CD4-positive, CD25-positive, alpha-beta regulatory T cell (primary cell): ENCODE measurements at regions not wholly inside any gene's neighbourhood (a gene's known extent, or its start where the extent isn't known, plus 50 kb on each side); places are given as distances from the start of the nearest gene placed in this dataset.

Experiments used
- ATAC-seq, 2 donors: fragments of 150-1000 bp; cut with Tn5 transposase; one replicate each; pipeline ENCODE4 v1.10.0; 2021; ENCODE audit warnings: low read depth in 2 of 2, moderate number of reproducible peaks in 2 of 2, moderate library complexity in 1 of 2
- DNase-seq, 3 donors: peaks; one replicate each; pipeline versions ENCODE4 v3.0.0 to v3.0.0-alpha.2; 2012 to 2022; ENCODE audit warnings: mixed read lengths in 1 of 3
- H3K27ac ChIP-seq: one replicate; pipeline ENCODE4 v1.7.0; 2013; ENCODE audit warnings: mild to moderate bottlenecking, low read length; ENCODE audit not compliant: insufficient read depth, poor library complexity, severe bottlenecking
- H3K27me3 ChIP-seq: one replicate; pipeline ENCODE4 v1.7.0; 2013; ENCODE audit warnings: low read length; ENCODE audit not compliant: control insufficient read depth, insufficient read depth
- H3K36me3 ChIP-seq: one replicate; pipeline ENCODE4 v1.7.0; 2013; ENCODE audit warnings: mild to moderate bottlenecking, low read length, moderate library complexity; ENCODE audit not compliant: control insufficient read depth, insufficient read depth
- H3K4me1 ChIP-seq: 2 replicates; pipeline ENCODE4 v1.7.0; 2013; ENCODE audit warnings: mild to moderate bottlenecking, low read length; ENCODE audit not compliant: insufficient read depth, control insufficient read depth, poor library complexity, severe bottlenecking
- H3K4me3 ChIP-seq: one replicate; pipeline ENCODE4 v1.7.0; 2013; ENCODE audit warnings: low read depth, mild to moderate bottlenecking, low read length, moderate library complexity
- H3K9me3 ChIP-seq, 2 experiments: 1 replicate in 1 of 2; 2 replicates in 1 of 2; pipeline ENCODE4 v1.7.0; 2013; ENCODE audit warnings: low read length in 2 of 2, mild to moderate bottlenecking in 1 of 2, moderate library complexity in 1 of 2; ENCODE audit not compliant: control insufficient read depth in 2 of 2
- H3K27ac Mint-ChIP-seq, 3 donors: one replicate each; pipeline ENCODE4 v1.8.0; 2020 to 2022; ENCODE audit warnings: mild to moderate bottlenecking in 3 of 3, mixed read lengths in 3 of 3, moderate library complexity in 2 of 3
- H3K27me3 Mint-ChIP-seq: one replicate; pipeline ENCODE4 v1.8.0; 2022; ENCODE audit warnings: mild to moderate bottlenecking, mixed read lengths
- H3K36me3 Mint-ChIP-seq: one replicate; pipeline ENCODE4 v1.8.0; 2020; ENCODE audit warnings: mixed read lengths
- H3K4me1 Mint-ChIP-seq, 4 donors: one replicate each; pipeline ENCODE4 v1.8.0; 2020 to 2022; ENCODE audit warnings: mixed read lengths in 4 of 4, mild to moderate bottlenecking in 1 of 4
- H3K4me3 Mint-ChIP-seq, 4 donors: one replicate each; pipeline ENCODE4 v1.8.0; 2020 to 2022; ENCODE audit warnings: mild to moderate bottlenecking in 4 of 4, mixed read lengths in 4 of 4, moderate library complexity in 3 of 4
- H3K9me3 Mint-ChIP-seq, 7 donors: one replicate each; pipeline ENCODE4 v1.8.0; 2020 to 2022; ENCODE audit warnings: mixed read lengths in 7 of 7, mild to moderate bottlenecking in 3 of 7, moderate library complexity in 2 of 7

DNA sequence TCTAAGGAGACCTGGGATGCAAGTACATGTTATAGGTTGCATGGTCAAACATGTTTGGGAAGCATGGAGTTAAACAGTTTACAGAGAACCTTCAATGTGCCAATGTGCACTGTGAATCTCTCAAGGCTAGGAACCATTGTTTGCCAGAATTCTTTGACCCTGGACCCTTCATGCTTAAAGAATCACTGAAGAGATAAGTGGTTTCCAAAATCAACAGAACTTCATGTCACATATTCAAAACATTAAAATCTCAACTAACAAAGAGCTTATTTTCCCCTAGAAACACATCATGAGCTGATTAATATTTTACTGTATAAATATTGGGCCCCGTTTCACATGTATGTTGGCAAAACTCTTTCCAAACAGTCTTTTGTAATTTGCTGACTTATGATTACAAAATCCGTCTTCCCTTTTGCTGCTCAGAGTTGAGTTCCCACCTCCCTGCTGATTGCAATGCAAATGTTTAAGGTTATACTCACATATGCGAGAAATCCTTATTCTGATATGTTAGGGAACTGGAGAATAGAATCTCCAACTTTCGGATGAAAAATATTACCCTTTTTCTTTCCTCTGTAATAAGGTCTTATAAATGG, 380.2 kb downstream of the DIPK2A start:
- no peaks in the 10 kb centered on the region for H3K4me1 ChIP-seq
- no peaks in the 10 kb centered on the region for H3K27me3 ChIP-seq
- H3K27me3 Mint-ChIP-seq: no peaks in the 10 kb centered on the region
- no peaks in the 10 kb centered on the region for H3K9me3 ChIP-seq
- no peak overlapping the region for H3K27ac ChIP-seq
- no peak overlapping the region for H3K27ac Mint-ChIP-seq
- no peaks in the 10 kb centered on the region for H3K4me1 Mint-ChIP-seq
- no peak overlapping the region for H3K4me3 ChIP-seq
- no peak overlapping the region for H3K4me3 Mint-ChIP-seq
- H3K36me3 Mint-ChIP-seq: no peaks in the 10 kb centered on the region
- no peaks in the 10 kb centered on the region for H3K36me3 ChIP-seq
- no peak for ATAC-seq
- DNase-seq: no peak
- peaks cover 0 to 5% (median 3%) of the 10 kb centered on the region in 7 donors for H3K9me3 Mint-ChIP-seq

DNA sequence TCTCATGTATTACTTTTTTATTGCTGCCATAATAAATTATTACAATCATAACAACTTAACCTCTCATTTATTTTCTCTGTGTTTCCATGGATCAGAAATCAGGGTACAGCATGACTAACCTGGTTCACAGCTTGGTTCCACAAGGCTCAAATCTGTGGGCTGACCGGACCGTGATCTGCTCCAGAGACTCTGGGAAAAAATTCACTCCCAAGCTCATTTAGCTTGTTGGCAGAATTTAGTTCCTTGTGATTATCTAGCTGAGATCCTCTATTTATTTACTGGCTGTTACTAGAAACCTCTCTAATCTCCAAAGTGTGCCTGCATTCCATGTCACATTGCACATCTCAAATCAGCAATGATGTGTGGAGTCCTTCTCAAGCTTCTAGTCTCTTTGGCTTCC, 386.6 kb downstream of the DIPK2A start:
- no peaks in the 10 kb centered on the region for H3K4me1 Mint-ChIP-seq
- peaks cover 1 to 11% (median 6%) of the 10 kb centered on the region in 7 donors for H3K9me3 Mint-ChIP-seq
- no peaks in the 10 kb centered on the region for H3K27me3 Mint-ChIP-seq

DNA sequence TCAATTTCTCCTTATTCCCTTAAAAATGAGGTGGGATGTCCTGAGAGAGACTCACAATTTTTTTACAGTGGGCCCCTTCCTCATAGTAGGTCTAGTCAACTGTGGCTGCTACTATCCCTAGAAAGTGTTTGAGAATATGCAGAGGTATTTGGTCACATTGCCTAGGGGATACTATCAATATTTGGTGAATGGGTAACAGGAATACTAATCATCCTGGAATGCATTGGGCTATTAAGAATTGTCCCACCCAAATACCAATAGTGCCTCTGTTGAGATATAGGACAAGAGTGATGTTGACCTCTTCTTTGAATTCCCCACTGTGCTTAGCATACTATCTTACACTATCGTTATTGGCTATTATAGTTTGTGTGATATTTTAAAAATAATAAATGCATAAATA, 389.4 kb downstream of the DIPK2A start:
- H3K36me3 Mint-ChIP-seq: no peaks in the 10 kb centered on the region
- no peak overlapping the region for H3K4me3 Mint-ChIP-seq

More for the DNA sequence above, 386.6 kb downstream of the DIPK2A start:
- H3K9me3 ChIP-seq: no peaks in the 10 kb centered on the region
- H3K4me3 ChIP-seq: no peak overlapping the region
- ATAC-seq (no peak), DNase-seq (no peak)
- no peaks in the 10 kb centered on the region for H3K36me3 ChIP-seq
- H3K36me3 Mint-ChIP-seq: no peaks in the 10 kb centered on the region
- no peaks in the 10 kb centered on the region for H3K27me3 ChIP-seq
- H3K27ac Mint-ChIP-seq: no peak overlapping the region
- H3K27ac ChIP-seq: no peak overlapping the region
- H3K4me1 ChIP-seq: no peaks in the 10 kb centered on the region
- H3K4me3 Mint-ChIP-seq: no peak overlapping the region

DNA sequence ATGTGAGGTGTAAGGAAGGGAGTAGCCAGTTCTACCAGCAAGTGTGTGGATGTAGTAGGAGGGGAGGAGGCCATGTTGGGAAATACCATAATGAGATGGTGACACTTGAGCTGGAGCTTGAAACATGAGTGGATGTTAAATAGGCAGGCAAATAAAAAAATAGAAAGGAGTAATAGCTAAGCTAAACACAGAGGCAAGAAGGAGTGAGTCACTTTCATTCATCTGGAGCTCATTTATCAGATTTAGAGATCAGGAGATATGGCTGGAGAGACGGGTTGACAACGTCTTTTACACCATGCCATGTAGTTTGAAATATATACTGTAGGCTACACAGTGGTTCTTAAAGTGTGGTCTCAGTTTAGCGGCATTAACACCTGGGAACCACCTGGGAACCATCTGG, 390.5 kb downstream of the DIPK2A start:
- ATAC-seq (no peak), DNase-seq (no peak)
- Mint-ChIP-seq H3K4me3 (no peak overlapping the region), H3K27me3 (no peaks in the 10 kb centered on the region), H3K9me3 (peaks cover 0 to 21% (median 7%) of the 10 kb centered on the region in 7 donors), H3K27ac (no peak overlapping the region), H3K36me3 (no peaks in the 10 kb centered on the region), H3K4me1 (no peaks in the 10 kb centered on the region)
- no peaks in the 10 kb centered on the region for H3K27me3 ChIP-seq
- H3K36me3 ChIP-seq: no peaks in the 10 kb centered on the region
- H3K4me1 ChIP-seq: no peaks in the 10 kb centered on the region
- H3K4me3 ChIP-seq: no peak overlapping the region
- no peaks in the 10 kb centered on the region for H3K9me3 ChIP-seq
- no peak overlapping the region for H3K27ac ChIP-seq

More for the DNA sequence above, 389.4 kb downstream of the DIPK2A start:
- no peaks in the 10 kb centered on the region for H3K9me3 ChIP-seq
- ATAC-seq (no peak), DNase-seq (no peak)
- peaks cover 0 to 13% (median 6%) of the 10 kb centered on the region in 7 donors for H3K9me3 Mint-ChIP-seq
- H3K27ac ChIP-seq: no peak overlapping the region
- no peaks in the 10 kb centered on the region for H3K4me1 Mint-ChIP-seq
- H3K36me3 ChIP-seq: no peaks in the 10 kb centered on the region
- H3K4me3 ChIP-seq: no peak overlapping the region
- H3K27me3 ChIP-seq: no peaks in the 10 kb centered on the region
- no peaks in the 10 kb centered on the region for H3K4me1 ChIP-seq
- H3K27ac Mint-ChIP-seq: no peak overlapping the region
- H3K27me3 Mint-ChIP-seq: no peaks in the 10 kb centered on the region

DNA sequence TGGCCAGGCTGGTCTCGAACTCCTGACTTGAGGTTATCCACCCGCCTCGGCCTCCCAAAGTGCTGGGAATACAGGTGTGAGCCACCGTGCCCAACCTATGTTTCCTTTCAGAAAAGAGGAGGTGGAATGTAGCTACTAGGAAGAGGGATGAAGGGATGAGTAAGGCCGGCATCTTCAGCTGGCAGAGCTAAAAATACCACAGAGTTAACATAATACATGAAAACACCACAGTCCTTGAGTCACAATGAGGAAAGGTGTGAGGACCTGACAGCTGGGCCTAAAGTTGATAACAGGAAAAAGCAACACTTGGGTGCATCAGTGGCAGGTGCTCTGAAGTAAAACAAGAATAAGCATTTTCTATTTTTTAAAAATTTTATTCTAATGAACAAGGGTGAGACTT, 392.2 kb downstream of the DIPK2A start:
- Mint-ChIP-seq H3K36me3 (no peaks in the 10 kb centered on the region), H3K27me3 (no peaks in the 10 kb centered on the region), H3K27ac (no peak overlapping the region), H3K9me3 (peaks cover 1 to 21% (median 10%) of the 10 kb centered on the region in 7 donors), H3K4me1 (no peaks in the 10 kb centered on the region), H3K4me3 (no peak overlapping the region)
- DNase-seq (no peak), ATAC-seq (no peak)
- H3K36me3 ChIP-seq: no peaks in the 10 kb centered on the region
- no peak overlapping the region for H3K4me3 ChIP-seq
- H3K9me3 ChIP-seq: no peaks in the 10 kb centered on the region
- no peaks in the 10 kb centered on the region for H3K4me1 ChIP-seq
- H3K27me3 ChIP-seq: no peaks in the 10 kb centered on the region
- H3K27ac ChIP-seq: no peak overlapping the region

DNA sequence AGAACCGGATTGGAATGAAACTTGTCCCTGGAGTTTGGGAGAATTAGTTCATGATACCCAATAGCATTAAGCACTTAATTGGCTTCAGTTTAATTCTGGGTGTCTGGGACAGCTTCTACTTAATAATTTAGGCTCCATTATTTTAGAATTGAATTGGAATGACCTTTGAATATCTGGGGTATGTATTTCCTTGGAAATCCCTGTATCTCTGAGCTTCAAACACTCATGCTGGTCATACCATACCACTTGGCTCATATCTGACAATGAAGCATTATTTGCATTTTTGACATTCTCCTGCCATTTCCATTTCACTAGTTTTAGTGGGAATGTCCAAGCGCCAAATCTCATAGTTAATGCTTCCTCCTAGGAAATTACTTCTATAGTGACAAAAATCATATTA, 393.1 kb downstream of the DIPK2A start:
- H3K27me3 ChIP-seq: no peaks in the 10 kb centered on the region
- H3K36me3 Mint-ChIP-seq: no peaks in the 10 kb centered on the region

DNA sequence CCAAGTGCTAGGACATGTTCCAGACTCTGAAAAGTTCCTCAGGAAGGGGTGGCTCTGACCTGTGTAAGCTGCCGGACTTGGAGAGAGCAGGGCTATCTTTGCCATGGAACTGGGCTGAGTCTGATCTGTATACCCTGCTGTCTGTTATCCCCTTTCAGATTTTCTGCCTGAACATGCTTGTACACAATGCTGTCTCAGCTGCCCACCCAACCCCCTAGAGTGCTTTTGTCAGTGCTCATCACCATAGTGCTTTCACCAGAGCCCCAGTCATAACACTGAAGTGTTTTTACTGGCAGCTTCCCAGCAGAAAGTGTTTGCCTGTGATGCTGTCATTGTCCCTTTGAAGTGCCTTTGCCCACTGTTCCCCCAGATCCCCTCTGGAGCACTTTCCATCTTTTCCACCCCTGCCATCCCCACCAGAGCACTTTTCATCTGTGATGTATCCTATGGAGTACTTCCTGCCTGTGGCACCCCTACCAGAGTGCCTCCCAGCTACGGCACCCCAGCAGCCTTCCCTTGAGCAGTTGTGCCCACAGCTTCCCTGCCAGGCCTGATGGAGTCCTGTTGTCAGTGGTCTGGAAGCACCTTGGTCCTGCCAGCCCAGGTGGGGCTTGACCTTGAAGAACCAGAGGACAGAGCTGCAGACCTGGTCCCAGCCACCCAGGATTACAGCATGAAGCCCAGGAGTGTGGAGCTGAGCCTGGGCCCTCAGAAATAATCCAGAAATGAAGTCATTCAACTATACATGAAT, 397.7 kb downstream of the DIPK2A start:
- H3K9me3 ChIP-seq: no peaks in the 10 kb centered on the region
- no peaks in the 10 kb centered on the region for H3K27me3 ChIP-seq
- DNase-seq: no peak
- no peak overlapping the region for H3K27ac ChIP-seq
- Mint-ChIP-seq H3K4me3 (no peak overlapping the region), H3K36me3 (no peaks in the 10 kb centered on the region), H3K27ac (no peak overlapping the region), H3K27me3 (no peaks in the 10 kb centered on the region), H3K9me3 (peaks cover 0 to 22% (median 12%) of the 10 kb centered on the region in 7 donors), H3K4me1 (no peaks in the 10 kb centered on the region)
- no peak overlapping the region for H3K4me3 ChIP-seq
- ATAC-seq: no peak
- H3K4me1 ChIP-seq: no peaks in the 10 kb centered on the region
- no peaks in the 10 kb centered on the region for H3K36me3 ChIP-seq

More for the DNA sequence above, 393.1 kb downstream of the DIPK2A start:
- no peak overlapping the region for H3K4me3 ChIP-seq
- H3K36me3 ChIP-seq: no peaks in the 10 kb centered on the region
- ATAC-seq (no peak), DNase-seq (no peak)
- no peaks in the 10 kb centered on the region for H3K4me1 ChIP-seq
- H3K27ac ChIP-seq: no peak overlapping the region
- Mint-ChIP-seq H3K4me3 (no peak overlapping the region), H3K9me3 (peaks cover 1 to 27% (median 10%) of the 10 kb centered on the region in 7 donors), H3K4me1 (no peaks in the 10 kb centered on the region), H3K27ac (no peak overlapping the region), H3K27me3 (no peaks in the 10 kb centered on the region)
- H3K9me3 ChIP-seq: no peaks in the 10 kb centered on the region

DNA sequence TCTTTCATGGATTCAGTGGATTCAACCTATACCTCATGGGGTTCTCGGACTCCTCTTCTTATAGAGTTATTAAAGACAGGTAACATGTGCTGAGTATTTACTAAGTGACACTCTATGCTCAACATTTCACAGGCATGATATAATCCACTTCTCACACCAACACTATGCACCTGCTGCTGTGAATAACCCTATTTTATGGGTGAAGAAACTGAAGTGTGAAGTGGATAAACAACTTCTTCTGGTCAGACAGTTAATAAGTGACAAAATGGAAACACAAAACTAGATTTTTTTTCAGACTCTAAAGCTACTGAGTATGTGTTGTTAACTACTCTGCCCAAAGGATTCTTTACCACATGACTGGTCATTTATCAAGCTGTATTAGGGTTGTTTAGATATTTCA, 403.5 kb downstream of the DIPK2A start:
- Histone ChIP-seq H3K27me3 (no peaks in the 10 kb centered on the region), H3K9me3 (no peaks in the 10 kb centered on the region), H3K4me1 (no peaks in the 10 kb centered on the region), H3K27ac (no peak overlapping the region), H3K36me3 (no peaks in the 10 kb centered on the region), H3K4me3 (no peak overlapping the region)
- Mint-ChIP-seq H3K9me3 (peaks cover 0 to 20% (median 10%) of the 10 kb centered on the region in 7 donors), H3K27ac (no peak overlapping the region), H3K27me3 (no peaks in the 10 kb centered on the region), H3K4me3 (no peak overlapping the region), H3K36me3 (no peaks in the 10 kb centered on the region), H3K4me1 (no peaks in the 10 kb centered on the region)
- ATAC-seq (no peak), DNase-seq (no peak)
